ENCODE measurements at regions not wholly inside any gene's neighbourhood (a gene's known extent, or its start where the extent isn't known, plus 50 kb on each side); places are given as distances from the start of the nearest gene placed in this dataset.

DNA sequence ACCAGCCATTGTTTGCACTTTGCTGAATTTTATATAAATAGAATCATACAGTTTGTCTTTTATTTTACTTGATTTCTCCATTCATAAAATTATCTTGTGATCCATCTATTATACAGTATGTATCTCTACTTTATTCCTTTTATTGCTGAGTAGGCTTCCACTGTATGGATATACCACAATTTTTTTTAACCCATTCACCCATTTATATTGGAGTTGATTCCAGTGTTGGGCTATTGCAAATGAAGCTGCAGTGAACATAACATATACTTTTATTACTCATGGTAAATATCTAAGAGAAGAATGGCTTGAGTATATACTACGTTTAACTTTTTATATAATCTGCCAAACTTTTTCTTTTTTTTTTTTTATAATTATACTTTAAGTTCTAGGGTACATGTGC, 463.6 kb downstream of the ETNK1 start:
- no peaks in the 10 kb centered on the region for H3K4me1 ChIP-seq
- no peaks in the 10 kb centered on the region for H3K36me3 ChIP-seq
- WGBS, 2 donors (ENCODE audit: low coverage in 1 of 2) = 84 to 100% methylated on average over 1 of the region's 1 CpG
- H3K27ac ChIP-seq = no peak overlapping the region
- TF ChIP-seq EP300 (IDR thresholded peaks at IDR 0.05) = no peak
- TF ChIP-seq, protein P1, sequence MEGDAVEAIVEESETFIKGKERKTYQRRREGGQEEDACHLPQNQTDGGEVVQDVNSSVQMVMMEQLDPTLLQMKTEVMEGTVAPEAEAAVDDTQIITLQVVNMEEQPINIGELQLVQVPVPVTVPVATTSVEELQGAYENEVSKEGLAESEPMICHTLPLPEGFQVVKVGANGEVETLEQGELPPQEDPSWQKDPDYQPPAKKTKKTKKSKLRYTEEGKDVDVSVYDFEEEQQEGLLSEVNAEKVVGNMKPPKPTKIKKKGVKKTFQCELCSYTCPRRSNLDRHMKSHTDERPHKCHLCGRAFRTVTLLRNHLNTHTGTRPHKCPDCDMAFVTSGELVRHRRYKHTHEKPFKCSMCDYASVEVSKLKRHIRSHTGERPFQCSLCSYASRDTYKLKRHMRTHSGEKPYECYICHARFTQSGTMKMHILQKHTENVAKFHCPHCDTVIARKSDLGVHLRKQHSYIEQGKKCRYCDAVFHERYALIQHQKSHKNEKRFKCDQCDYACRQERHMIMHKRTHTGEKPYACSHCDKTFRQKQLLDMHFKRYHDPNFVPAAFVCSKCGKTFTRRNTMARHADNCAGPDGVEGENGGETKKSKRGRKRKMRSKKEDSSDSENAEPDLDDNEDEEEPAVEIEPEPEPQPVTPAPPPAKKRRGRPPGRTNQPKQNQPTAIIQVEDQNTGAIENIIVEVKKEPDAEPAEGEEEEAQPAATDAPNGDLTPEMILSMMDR (IDR thresholded peaks at IDR 0.05) = no peak
- H3K4me3 ChIP-seq = no peak overlapping the region
- peaks cover 0 to 6% (median 0%) of the 10 kb centered on the region in 3 donors for H3K9me3 ChIP-seq
- no peaks in the 10 kb centered on the region for H3K27me3 ChIP-seq
- ATAC-seq = no peak

DNA sequence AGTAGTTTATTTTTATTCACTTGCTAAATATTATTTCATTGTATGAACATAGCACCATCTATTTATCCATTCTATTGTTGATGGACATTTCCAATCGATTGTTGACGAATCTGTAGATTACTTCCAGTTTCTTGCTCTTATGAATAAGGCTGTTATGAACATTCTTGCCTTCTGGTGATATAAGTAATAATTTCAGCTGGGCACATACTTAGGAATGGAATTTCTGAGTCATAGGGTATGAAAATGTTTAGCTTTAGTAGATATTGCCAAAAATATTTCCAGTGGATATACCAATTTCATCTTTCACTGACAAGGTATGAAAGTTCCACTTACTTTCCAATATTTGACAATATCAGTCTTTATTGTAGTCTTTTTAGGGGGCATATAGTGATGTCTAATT, 468.5 kb downstream of the ETNK1 start:
- Histone ChIP-seq H3K27me3 (no peaks in the 10 kb centered on the region), H3K9me3 (peaks cover 0 to 2% (median 0%) of the 10 kb centered on the region in 3 donors), H3K36me3 (no peaks in the 10 kb centered on the region), H3K27ac (no peak overlapping the region), H3K4me3 (no peak overlapping the region), H3K4me1 (no peaks in the 10 kb centered on the region)
- ATAC-seq = no peak
- TF ChIP-seq POLR2AphosphoS5 (IDR thresholded peaks at IDR 0.05) (no peak), EP300 (IDR thresholded peaks at IDR 0.05) (no peak)
- WGBS, 2 donors (ENCODE audit: low coverage in 1 of 2) = 85 to 90% methylated on average over 2 of the region's 2 CpGs

DNA sequence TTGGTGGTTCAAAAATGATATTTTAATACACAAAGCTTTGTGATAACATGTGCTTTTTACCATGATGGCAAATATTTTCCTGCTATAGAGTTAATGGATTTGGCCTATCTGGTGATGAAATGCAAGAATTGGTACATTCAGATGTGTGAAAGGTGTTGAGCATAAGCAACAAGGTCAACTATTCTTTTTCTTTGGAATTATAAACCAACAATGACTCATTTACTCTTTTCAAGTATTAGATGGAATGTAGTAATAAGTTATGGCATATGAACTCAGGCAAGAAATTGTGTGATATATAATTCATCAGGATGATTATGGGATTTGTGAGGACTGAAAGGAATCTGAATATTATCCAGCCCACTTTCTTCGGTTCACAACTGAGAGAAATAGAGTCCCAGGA, 471.4 kb downstream of the ETNK1 start:
- no peak for ATAC-seq
- Histone ChIP-seq H3K4me1 (no peaks in the 10 kb centered on the region), H3K9me3 (no peaks in the 10 kb centered on the region), H3K36me3 (no peaks in the 10 kb centered on the region), H3K27me3 (no peaks in the 10 kb centered on the region), H3K27ac (no peak overlapping the region), H3K4me3 (no peak overlapping the region)
- TF ChIP-seq EP300 (IDR thresholded peaks at IDR 0.05) = no peak
- TF ChIP-seq, protein P1 (IDR thresholded peaks at IDR 0.05) = no peak
- WGBS, 2 donors (ENCODE audit: low coverage in 1 of 2) = 83 to 100% methylated on average over 1 of the region's 1 CpG

DNA sequence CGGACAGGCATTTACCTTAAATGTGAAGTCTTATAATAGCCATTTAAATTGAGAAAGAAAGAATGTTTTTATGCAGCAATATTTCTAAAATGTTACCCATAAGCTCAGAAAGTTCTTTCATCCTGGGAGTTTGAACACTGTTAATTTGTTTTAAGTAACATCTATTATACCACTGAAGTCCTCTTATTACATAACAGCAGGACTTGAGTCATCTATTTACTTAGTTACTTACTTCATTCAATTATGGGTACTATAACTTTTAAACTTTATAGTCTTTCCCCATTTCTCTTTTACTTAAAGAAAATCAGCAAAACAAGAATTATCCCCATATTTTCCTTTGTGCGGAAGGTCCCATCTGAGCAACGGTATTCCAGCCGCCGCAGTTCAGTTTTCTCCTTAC, 473.1 kb downstream of the ETNK1 start:
- 79 to 80% methylated on average over 5 of the region's 5 CpGs for WGBS, 2 donors (ENCODE audit: low coverage in 1 of 2)
- no peak for ATAC-seq
- TF ChIP-seq POLR2A (IDR thresholded peaks at IDR 0.05) (no peak), POLR2AphosphoS5 (IDR thresholded peaks at IDR 0.05) (no peak)
- TF ChIP-seq, protein P1 (IDR thresholded peaks at IDR 0.05) = no peak
- no peaks in the 10 kb centered on the region for H3K9me3 ChIP-seq
- no peak overlapping the region for H3K4me3 ChIP-seq
- H3K36me3 ChIP-seq = no peaks in the 10 kb centered on the region
- H3K27ac ChIP-seq = no peak overlapping the region
- no peaks in the 10 kb centered on the region for H3K4me1 ChIP-seq
- H3K27me3 ChIP-seq = no peaks in the 10 kb centered on the region

DNA sequence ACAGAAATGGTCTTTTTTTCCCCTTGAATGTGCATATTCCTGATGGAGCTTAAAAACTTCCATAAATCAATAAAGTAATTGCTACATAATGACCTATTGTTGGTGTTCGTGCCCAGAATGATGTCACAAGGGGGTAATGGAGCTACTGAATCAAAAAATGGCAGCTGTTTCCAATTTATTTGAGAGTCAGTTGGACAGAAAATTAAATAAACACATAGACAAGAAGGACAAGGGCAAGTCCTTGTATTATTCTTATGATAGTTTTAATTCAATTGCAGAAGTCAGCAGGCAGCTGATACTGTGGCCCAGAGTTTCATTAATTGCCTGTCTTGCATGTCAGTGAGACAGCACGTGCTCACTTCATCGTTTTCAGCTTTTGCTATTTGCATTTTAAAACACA, 473.5 kb downstream of the ETNK1 start:
- Histone ChIP-seq H3K36me3 (no peaks in the 10 kb centered on the region), H3K9me3 (no peaks in the 10 kb centered on the region), H3K4me1 (no peaks in the 10 kb centered on the region), H3K27me3 (no peaks in the 10 kb centered on the region), H3K27ac (no peak overlapping the region), H3K4me3 (no peak overlapping the region)
- no peak for ATAC-seq
- TF ChIP-seq EP300 (IDR thresholded peaks at IDR 0.05) (no peak), POLR2A (IDR thresholded peaks at IDR 0.05) (no peak), POLR2AphosphoS5 (IDR thresholded peaks at IDR 0.05) (no peak)
- TF ChIP-seq, protein P1 (IDR thresholded peaks at IDR 0.05) = no peak
- 32 to 51% methylated on average over 3 of the region's 3 CpGs for WGBS, 2 donors (ENCODE audit: low coverage in 1 of 2)

DNA sequence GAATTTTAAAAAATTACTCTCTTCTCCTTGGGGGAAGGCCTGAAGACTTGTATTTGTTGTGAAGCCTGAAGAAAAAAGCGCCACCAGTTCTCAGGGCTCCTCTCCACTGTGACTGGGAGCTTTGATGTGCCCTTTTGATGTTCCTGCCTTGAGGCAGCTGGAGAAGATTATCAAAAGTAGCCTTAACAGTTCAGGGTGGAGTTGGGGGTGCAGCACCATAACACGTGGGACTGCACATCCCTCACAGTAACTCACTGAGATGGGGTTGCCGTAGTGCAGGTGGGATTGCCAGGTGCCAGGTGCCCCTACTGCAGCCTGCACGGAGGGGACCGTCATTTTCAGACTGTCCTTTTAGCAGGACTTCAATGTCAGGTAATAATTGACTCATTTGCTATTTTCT, 474.1 kb downstream of the ETNK1 start:
- Histone ChIP-seq H3K27ac (no peak overlapping the region), H3K36me3 (no peaks in the 10 kb centered on the region), H3K27me3 (no peaks in the 10 kb centered on the region), H3K9me3 (no peaks in the 10 kb centered on the region), H3K4me3 (no peak overlapping the region), H3K4me1 (no peaks in the 10 kb centered on the region)
- no peak for TF ChIP-seq POLR2A (IDR thresholded peaks at IDR 0.05)
- WGBS, 2 donors (ENCODE audit: low coverage in 1 of 2) = 50 to 87% methylated on average over 3 to 4 of the region's 5 CpGs
- no peak for ATAC-seq
